T-helper 22 cell (primary cell): ENCODE measurements at regions not wholly inside any gene's neighbourhood (a gene's known extent, or its start where the extent isn't known, plus 50 kb on each side); places are given as distances from the start of the nearest gene placed in this dataset.
"Not testable (repeated sequence)": the region's sequence is repeated elsewhere in the genome, so short reads cannot be mapped to it uniquely, and the experiment has no call there.

ENCODE experiments used
- DNase-seq: peaks from one replicate; pipeline ENCODE4 v3.0.0-alpha.2; 2020; ENCODE audit warnings: low read depth

DNA sequence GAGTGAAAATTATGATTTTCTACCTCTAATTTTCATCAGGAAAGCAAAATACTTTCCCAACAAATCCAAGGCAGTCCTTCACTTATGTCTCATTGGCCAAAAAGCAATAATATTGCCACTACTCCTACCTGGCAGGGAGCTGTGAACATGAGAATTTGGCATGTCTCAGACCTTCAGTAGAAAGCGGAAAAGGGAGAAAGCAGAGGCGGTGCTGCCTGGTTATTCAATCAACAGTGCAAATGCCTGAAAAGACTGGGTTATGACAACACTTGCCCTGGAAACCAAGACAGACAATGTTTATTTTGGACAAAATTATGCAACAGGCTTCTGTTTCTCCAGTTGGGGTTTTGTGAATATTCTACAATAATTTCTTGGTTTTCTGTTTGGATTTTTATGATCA, 194.4 kb downstream of the TAF11L14 start:
- no peak for DNase-seq

DNA sequence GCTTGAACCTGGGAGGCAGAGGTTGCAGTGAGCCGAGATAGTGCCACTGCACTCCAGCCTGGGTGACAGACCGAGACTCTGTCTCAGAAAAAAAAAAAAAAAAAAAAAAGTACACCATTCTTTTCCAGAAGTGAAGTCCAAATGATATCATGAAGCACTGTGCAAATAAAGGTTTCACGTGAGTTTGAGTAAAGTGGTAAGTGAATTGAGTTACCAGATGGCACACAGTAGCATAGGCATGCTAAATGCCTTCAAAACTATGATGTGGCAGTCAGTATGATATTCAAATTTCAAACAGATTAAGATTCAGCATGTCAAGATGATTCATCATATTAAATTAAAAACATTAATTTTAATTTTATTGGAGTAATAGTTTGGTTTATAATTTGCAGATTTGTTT, 195.2 kb downstream of the TAF11L14 start:
- DNase-seq: no peak

DNA sequence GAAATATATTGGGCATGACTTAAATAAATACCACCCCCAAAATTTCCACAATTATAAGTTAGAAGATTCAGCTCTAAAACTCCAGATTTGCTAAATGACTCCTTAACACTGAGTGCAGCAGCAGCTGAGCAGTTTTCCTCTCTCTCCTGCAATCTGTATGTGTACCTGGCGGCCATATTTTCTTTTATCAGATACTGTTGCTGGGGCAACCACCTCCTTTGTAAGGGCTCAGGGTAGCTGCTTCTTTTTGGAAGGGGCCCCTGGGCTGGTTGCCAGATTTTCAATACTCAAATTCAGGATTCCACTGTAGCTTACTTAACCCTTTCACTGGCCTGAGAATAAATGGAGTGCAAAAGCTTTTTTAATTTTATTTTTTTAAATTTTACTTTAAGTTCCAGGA, 197.0 kb downstream of the TAF11L14 start:
- no peak for DNase-seq

DNA sequence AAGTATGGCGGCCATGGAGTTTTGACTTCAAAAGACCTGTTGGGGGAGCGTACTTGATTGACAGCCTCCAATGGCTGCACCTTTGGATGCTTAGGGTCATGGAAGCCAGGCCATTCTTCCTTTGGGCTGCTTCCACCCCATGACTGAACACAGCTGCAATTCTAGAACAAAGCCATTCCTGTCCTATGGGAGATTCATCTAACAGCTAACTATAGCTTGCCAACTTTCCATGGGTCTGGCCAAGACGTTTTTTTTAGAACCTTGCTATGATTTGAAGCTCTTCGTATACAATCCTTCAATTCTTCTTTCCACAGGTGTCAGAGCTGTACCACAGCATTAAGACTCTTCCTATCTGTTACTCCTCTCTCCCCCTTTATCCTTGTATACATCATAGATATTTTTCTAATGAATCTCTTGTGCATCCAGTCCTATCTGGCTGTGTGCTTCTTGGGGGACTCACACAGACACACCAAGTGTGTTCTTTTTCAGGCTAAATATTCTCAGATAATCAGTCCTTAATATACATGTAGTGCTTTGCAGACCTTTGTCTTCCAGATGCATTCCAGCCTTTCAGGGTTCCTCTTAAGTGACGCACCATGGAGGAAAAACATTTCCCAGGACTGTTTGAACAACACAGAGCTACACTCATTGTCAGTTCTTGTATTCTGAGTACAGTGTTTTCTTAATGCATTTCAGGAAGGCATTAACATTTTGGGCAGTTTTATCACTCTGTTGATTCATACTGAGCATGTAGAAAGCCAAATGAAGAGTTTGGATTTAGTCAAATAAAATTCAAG, 198.9 kb downstream of the TAF11L14 start:
- DNase-seq: no peak

DNA sequence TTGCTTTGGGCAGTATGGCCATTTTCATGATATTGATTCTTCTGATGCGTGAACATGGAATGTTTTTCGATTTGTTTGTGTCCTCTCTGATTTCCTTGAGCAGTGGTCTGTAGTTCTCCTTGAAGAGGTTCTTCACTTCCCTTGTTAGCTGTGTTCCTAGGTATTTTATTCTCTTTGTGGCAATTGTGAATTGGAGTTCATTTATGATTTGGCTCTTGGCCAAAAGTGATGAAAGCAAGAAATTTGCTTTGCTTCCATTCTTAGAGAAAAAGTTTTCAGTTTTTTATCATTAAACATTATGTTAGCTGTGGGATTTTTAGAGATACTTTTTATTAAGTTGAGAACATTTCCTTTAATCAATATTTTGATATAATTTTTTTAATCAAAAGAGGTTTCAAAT, 203.5 kb downstream of the TAF11L14 start:
- no peak for DNase-seq

DNA sequence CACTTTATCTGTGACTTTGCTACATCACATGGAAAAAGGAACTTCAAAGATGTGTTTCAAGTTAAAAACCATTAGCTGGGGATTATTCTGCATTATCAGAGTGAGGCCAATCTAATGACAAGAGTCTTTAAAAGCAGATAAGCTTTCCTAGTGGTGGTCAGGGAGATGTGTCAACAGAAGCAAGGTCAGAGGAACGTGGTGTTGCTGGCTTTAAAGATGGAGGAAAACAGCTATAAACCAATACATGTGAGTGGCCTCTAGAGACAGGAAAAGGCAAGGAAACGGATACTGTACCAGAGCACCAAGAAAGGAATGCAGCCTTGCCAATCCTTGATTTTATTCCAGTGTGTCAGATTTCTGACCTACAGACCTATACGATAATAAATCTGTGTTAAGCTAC, 204.2 kb downstream of the TAF11L14 start:
- DNase-seq: no peak

DNA sequence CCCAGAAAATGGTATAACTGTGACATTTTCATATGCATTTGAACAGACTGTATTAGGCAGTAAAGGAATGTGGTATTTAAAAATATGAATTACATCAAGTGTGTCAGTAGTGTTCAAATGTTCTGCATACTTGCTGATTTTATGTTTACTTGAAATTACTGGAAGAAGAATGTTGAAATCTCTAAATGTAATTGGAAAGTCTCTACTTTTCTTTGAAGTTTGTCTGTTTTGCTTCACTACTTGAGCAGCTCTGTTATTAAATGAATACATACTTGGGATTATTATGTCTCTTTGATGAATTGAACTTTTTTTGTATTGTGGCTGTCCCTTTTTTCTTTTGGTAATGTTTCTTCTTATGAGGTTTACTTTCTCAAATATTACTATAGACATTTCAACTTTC, 205.6 kb downstream of the TAF11L14 start:
- DNase-seq: no peak

DNA sequence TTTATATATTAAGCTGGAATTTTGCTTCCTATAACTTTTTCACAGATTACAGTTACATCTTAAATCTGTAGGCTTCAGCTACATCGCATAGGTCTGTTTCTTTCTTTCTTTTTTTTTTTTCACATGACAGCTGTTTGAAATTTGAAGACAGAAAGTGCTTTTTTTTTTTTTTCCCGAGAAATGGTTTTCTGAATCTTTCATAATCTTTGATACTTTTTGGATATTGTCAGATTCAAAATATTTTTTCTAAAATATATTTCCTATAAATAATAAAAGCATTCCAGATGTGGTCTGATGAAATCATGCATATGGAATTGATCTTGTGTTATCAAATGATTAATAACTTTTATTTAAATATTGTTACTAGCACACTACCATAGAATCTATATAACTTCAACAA, 212.2 kb downstream of the TAF11L14 start:
- DNase-seq: no peak

DNA sequence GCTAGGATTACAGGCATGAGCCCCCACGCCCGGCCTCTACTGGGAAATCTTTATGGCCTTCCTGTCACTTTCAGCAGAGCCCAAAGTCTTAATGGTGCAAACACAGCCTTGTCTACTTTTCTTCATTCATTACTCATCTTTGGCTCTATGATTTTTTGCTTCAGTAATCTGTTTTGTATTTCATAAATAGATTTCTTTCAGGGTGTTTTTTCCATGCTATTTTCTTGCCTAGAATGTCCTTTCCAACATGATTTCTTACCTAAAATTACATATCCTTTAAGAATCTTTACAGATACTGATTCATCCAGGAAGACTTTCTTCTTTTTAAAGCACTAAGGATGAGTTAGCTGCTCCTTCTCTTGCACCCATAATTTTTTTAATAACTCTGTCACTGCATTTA, 213.0 kb downstream of the TAF11L14 start:
- DNase-seq: no peak

DNA sequence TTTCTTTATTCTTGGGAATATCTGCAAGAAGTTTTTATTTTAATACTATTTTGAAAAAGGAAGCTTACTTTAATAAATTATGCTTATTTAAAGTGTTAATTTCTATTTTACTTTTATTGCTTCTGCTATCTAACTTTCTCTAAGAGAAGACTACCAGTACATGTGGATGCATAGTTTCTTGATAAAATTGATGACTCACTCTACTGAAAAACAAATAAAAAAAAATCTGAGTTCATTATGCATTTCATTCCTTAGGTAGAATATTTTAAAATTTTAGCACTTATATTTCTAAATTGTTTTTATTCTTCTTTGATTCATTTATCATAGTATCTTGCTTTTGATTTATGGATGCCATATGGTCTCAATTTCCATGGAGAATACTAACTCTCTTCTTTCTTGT, 217.9 kb downstream of the TAF11L14 start:
- DNase-seq: no peak

DNA sequence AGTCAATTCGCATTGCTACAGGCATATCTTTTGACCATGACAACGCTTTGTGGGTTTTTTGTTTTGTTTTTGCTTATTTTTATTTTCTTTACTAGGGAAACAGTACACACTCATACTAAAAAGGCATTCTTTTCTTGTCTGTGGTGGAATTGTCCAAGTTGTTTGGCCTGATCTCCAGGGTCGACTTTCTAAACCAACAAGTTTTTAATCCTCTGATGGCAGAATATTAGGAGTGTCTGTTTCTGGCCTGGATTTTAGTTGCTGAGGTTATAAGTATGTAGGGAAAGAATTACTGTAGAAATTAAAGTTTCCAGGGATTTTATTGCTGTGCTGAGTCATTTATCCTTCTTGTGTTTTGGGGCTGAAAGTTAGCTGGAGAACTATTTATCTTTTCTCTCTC, 218.5 kb downstream of the TAF11L14 start:
- DNase-seq: no peak

DNA sequence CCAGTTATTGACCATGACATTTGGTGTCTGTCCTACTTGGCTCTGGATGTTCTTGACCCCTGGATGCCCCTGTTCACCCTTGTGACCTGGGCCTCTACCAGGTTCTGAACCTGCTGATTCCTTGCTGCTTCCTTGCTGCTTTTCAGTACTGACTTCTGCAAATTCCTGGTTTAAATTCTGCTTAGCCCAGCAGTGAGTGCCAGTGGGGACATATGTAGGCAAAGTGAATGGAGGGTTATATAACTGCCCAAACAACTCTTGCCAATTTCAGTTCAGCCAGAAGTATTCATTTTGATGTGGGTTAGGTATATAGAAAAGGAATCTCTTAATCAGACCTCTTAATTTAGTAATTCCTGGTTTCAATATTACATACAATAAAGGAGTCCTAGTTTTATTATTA, 220.6 kb downstream of the TAF11L14 start:
- no peak for DNase-seq

DNA sequence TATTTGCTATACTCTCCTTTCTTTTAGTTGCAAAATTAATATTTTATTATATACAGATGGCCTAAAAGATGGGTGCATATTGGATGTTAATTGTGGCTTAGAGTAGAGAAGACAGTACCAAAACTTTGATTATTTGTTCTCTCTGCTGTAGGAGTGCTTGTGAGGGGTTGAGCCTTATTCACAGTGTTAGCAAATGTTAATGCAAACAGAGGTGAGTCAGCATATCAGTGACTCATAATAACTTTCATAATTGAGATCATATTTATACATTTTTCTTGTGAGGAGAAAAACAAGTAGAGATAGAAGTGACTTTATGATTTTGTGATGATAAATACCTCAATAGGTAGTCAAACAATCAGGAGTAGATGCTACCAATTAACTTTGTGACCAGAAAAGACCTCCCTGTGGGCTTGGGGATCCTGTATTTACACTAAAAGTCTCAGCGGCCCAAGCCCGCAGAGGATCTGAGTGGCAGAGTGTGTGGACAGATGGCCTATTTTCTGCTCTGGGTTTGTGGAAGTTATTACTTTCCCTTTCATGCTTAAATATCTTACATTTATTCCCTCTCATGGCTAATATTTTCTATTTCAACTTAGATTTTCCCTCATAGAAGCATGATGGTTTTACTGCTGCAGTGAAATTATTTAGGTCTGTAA, 226.5 kb downstream of the TAF11L14 start:
- no peak for DNase-seq

DNA sequence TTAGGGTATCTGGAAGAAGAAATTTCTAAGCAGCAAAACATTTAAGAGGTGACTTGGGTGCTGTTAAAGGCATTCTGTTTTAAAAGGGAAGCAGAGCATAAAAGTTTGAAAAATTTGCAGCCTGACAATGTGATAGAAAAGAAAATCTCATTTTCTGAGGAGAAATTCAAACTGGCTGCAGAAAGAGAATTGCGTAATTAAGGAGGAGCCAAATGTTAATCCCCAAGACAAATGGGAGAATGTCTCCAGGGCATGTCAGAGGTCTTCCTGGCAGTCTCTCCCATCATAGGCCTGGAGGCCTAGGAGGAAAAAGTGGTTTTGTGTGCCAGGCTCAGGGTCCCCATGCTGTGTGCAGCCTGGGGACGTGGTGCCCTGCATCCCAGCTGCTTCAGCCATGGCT, 230.6 kb downstream of the TAF11L14 start:
- not testable (repeated sequence) for DNase-seq

DNA sequence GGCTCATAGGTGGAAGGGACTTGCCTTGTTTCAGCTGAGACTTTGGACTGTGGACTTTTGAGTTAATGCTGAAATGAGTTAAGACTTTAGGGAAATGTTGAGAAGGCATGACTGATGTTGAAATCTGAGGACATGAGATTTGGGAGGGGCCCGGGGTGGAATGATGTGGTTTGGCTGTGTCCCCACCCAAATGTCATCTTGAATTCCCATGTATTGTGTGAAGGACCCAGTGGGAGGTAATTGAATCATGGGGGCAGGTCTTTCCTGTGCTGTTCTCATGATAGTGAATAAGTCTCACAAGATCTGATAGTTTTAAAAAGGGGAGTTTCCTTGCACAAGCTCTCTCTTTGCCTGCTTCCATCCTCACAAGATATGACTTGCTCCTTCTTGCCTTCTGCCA, 231.7 kb downstream of the TAF11L14 start:
- not testable (repeated sequence) for DNase-seq

DNA sequence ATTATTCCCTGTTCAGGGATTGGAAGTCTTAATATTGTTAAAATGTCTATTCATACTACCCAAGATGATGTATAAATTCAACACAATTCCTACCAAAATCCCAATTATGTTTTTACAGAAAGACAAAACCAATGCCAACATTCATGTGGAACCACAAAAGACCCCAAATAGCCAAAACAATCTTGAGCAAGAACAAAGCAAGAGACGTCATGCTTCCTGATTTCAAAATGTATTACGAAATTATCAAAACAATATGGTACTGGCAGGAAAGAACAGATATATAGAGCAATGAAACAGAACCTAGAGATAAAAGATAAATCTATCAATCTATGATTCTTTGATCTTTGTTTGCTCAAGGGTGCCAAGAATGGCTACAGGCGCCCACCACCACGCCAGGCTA, 237.9 kb downstream of the TAF11L14 start:
- no peak for DNase-seq

DNA sequence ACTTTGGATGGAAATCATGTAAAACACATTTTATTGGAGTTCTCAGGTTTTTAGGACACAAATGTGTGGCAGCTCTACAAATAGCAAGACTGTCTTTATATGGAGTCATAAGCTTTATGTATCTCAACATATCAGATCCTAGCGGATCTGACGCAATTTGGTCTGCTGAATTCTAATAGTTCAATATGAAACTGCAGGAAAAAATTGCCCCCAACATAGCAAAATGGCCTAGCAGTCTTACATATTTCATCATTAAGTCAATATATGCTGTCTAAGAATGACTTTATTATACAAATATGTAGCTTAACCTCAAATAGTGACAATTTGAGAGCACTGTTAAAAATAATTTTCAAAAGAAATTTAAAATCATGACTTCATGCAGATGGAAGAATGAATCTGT, 244.3 kb downstream of the TAF11L14 start:
- no peak for DNase-seq

DNA sequence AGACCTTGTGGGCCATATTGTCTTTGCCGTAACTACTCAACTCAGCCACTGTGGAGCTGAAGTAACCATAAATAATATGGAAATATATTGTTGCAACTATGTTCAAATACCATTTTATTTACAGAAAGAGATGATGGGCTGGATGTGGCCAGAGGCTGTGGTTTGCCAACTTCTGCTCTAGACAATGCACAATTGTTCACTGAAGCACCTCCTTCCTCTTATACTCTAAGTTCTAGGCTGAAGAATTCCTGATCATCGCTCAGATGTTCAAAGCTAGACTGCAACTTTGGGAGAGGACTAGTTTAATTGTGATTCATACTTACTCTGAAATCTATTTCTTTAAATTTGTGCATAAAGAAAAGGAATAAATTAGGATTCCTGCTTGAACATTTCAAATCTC, 245.0 kb downstream of the TAF11L14 start:
- DNase-seq: no peak

DNA sequence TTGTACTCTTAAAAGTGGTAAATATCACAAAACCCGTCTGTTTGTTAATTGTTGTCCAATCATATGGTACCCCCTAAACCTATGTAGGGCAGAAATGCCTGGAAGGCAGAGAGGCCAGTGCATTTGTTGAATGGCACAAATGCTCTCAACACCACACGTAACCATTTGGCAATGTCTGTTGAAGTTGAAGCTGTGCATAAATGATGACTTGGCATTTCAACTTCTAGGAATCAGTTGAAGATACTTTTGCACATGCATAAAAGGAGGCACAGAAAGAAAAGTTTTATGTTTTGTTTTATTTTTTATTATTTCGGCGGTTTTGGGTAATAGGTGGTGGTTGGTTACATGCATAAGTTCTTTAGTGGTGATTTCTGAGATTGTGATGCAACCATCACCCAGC, 246.6 kb downstream of the TAF11L14 start:
- DNase-seq: no peak

DNA sequence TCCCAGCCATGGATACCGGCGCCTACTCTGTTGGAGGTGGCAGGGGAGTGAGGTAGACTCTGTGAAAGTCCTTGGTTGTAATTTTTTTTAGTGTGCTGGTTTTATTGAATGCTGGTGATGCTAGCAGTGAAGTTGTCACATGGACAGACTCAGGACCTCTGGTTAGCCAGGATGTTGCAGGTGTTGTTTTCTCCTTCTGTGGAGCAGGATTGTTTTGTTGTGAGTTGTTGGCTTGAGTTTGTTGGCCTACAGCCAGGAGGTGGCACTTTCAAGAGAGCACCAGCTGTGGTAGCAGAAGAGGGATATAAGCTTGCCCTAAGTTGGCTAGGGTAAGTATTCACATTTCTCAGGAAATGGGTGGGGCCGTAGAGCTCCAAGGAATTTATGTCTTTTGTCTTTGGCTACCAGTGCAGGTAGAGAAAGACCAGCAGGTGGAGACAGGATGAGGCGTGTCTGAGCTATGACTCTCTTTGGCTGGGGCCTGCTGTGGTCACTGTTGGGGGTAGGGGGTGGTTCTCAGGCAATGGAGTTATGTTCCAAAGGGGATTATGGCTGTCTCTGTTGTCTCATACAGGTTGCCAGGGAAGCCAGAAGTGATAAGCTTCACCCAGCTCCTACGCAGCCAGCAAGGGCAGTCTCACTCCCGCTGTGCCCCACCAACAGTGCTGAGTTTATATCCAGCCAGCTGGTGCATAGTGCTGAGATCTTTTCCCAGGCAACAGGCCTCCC, 248.7 kb downstream of the TAF11L14 start:
- DNase-seq: no peak

DNA sequence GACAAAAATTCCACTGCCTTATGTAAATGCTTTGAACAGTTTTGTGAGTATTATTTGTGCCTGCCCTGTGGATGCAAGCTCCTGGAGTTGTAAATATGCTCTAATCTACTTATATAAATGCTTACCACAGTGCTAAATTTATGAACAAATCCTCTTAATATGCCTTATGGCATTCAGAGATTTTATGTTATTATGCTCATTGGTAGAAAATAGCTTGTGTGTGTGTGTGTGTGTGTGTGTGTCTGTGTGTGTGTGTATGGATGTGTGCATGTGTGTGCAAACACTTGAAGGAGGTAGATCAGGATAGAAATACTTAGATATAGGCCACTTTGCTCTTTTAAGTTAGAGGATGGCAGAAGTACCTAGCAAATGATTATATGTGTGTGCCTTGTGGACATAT, 253.9 kb downstream of the TAF11L14 start:
- no peak for DNase-seq

DNA sequence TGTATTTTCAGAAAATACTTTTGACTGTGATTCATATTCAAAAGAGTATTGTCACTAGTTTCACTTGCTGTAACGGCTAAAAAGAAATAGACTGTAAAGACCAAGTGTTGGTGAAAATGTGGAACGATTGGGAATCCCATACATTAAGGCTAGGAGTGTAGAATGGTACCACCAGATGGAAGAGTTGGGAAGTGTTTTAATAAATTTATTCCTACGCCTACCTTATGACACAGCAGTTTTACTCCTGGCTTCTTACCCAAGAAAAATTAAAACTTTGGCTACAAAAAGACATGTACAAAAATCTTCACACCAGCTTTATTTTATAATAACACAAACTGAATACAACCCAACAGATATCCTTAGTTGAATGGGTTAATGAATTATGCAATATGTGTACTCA, 256.2 kb downstream of the TAF11L14 start:
- DNase-seq: no peak

DNA sequence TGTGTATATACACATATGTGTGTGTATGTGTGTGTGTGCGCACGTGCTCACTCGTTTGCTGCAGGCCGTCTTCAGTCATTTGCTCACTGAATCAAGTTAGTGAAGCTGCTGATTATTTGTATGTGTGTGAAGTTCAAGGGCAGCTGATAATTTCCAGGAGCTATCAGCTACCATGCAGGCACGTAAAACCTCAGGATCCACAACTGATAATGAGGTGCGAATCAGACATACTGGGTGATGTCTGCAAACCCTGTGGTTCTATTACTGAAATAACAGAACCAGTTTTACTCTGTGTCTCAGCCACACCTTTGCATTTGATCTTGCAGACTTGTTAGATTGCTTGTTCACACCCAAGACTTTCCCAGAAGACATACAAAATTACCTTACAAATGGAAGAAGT, 257.6 kb downstream of the TAF11L14 start:
- no peak for DNase-seq
